22Rv1 (cell line): ENCODE measurements at regions not wholly inside any gene's neighbourhood (a gene's known extent, or its start where the extent isn't known, plus 50 kb on each side); places are given as distances from the start of the nearest gene placed in this dataset.

Experiments used
- H3K27ac ChIP-seq: fragments of 450-650 bp; 2 replicates; pipeline ENCODE4 v1.5.1; 2017
- CTCF ChIP-seq: fragments of 450-650 bp; IDR thresholded peaks from 2 replicates; pipeline ENCODE4 v1.5.1; 2017; ENCODE audit warnings: mild to moderate bottlenecking
- ZFX ChIP-seq: fragments of 450-650 bp; IDR thresholded peaks from 2 replicates; pipeline ENCODE4 v1.6.1; 2017; ENCODE audit warnings: antibody characterized with exemption, borderline replicate concordance

- TF ChIP-seq ZFX: no peak
- TF ChIP-seq CTCF: no peak
- no peak overlapping the region for H3K27ac ChIP-seq
Measured at GRCh38 chr13:88142653-88143052, 471.5 kb downstream of the SLITRK5 start.

GRCh38 chr13:88144580-88144979 lies 473.4 kb downstream of the SLITRK5 start:
- no peak for TF ChIP-seq ZFX
- TF ChIP-seq CTCF: no peak

GRCh38 chr13:88153353-88153752 lies 482.2 kb downstream of the SLITRK5 start:
- TF ChIP-seq ZFX (no peak), CTCF (no peak)
- H3K27ac ChIP-seq: no peak overlapping the region

More at GRCh38 chr13:88144580-88144979, 473.4 kb downstream of the SLITRK5 start:
- no peak overlapping the region for H3K27ac ChIP-seq

- H3K27ac ChIP-seq: no peak overlapping the region
- TF ChIP-seq CTCF (no peak), ZFX (no peak)
Measured at GRCh38 chr13:88154001-88154400, 482.8 kb downstream of the SLITRK5 start.

- TF ChIP-seq CTCF (no peak), ZFX (no peak)
- no peak overlapping the region for H3K27ac ChIP-seq
Measured at GRCh38 chr13:88162076-88162702, 491.0 kb downstream of the SLITRK5 start.

- TF ChIP-seq CTCF: no peak
- TF ChIP-seq ZFX: no peak
- no peak overlapping the region for H3K27ac ChIP-seq
Measured at GRCh38 chr13:88176231-88176630, 505.1 kb downstream of the SLITRK5 start.

GRCh38 chr13:88183440-88183839 lies 512.3 kb downstream of the SLITRK5 start:
- H3K27ac ChIP-seq: no peak overlapping the region
- TF ChIP-seq ZFX: no peak
- no peak for TF ChIP-seq CTCF
